Hematopoietic multipotent progenitor cell treated with erythropoietin and hydrocortisone succinate and interleukin-3 and kit ligand, for 15 days (in vitro differentiated cells): ENCODE measurements at regions not wholly inside any gene's neighbourhood (a gene's known extent, or its start where the extent isn't known, plus 50 kb on each side); places are given as distances from the start of the nearest gene placed in this dataset.

ENCODE experiments used
- DNase-seq: peaks from one replicate; pipeline ENCODE4 v3.0.0-alpha.2; 2015; ENCODE audit warnings: low spot score

GRCh38 chr2:59727121-59727590, 826.3 kb downstream of the BCL11A start:
- no peak for DNase-seq

- DNase-seq: no peak
Measured at GRCh38 chr2:59726228-59727120, 827.0 kb downstream of the BCL11A start.

GRCh38 chr2:59724746-59725145, 828.7 kb downstream of the BCL11A start:
- DNase-seq: no peak

- no peak for DNase-seq
Measured at GRCh38 chr2:59720296-59720866, 833.1 kb downstream of the BCL11A start.

- DNase-seq: no peak
Measured at GRCh38 chr2:59713577-59713976, 839.9 kb downstream of the BCL11A start.

GRCh38 chr2:59711121-59711520, 842.3 kb downstream of the BCL11A start:
- DNase-seq: no peak

GRCh38 chr2:59706729-59707128, 846.7 kb downstream of the BCL11A start:
- no peak for DNase-seq

GRCh38 chr2:59703796-59704195, 849.7 kb downstream of the BCL11A start:
- DNase-seq: no peak

GRCh38 chr2:59702026-59702425, 851.4 kb downstream of the BCL11A start:
- no peak for DNase-seq

- DNase-seq: no peak
Measured at GRCh38 chr2:59701271-59701994, 852.0 kb downstream of the BCL11A start.

GRCh38 chr2:59694176-59694575, 859.3 kb downstream of the BCL11A start:
- DNase-seq: no peak

GRCh38 chr2:59693231-59693959, 860.1 kb downstream of the BCL11A start:
- DNase-seq: no peak

GRCh38 chr2:59691518-59692190, 861.8 kb downstream of the BCL11A start:
- no peak for DNase-seq

- no peak for DNase-seq
Measured at GRCh38 chr2:59690849-59691248, 862.6 kb downstream of the BCL11A start.

- no peak for DNase-seq
Measured at GRCh38 chr2:59684771-59685166, 868.7 kb downstream of the BCL11A start.

- no peak for DNase-seq
Measured at GRCh38 chr2:59684116-59684770, 869.2 kb downstream of the BCL11A start.

GRCh38 chr2:59680863-59681262, 872.6 kb downstream of the BCL11A start:
- DNase-seq: no peak

- DNase-seq: no peak
Measured at GRCh38 chr2:59677158-59677557, 876.3 kb downstream of the BCL11A start.

GRCh38 chr2:59674100-59674499, 879.4 kb downstream of the BCL11A start:
- no peak for DNase-seq

GRCh38 chr2:59665021-59665420, 888.4 kb downstream of the BCL11A start:
- DNase-seq: no peak
